Mucosa of stomach (tissue), 1 donor: ENCODE measurements at regions not wholly inside any gene's neighbourhood (a gene's known extent, or its start where the extent isn't known, plus 50 kb on each side); places are given as distances from the start of the nearest gene placed in this dataset.

Source experiments
- H3K27me3 ChIP-seq: one replicate; pipeline ENCODE4 v1.7.0; 2013; ENCODE audit warnings: mild to moderate bottlenecking, low read length; ENCODE audit not compliant: control insufficient read depth, insufficient read depth
- H3K36me3 ChIP-seq: one replicate; pipeline ENCODE4 v1.7.0; 2013; ENCODE audit warnings: low read length; ENCODE audit not compliant: control insufficient read depth, insufficient read depth
- H3K4me1 ChIP-seq: one replicate; pipeline ENCODE4 v1.7.0; 2013; ENCODE audit warnings: mild to moderate bottlenecking, low read length; ENCODE audit not compliant: control insufficient read depth, insufficient read depth
- H3K4me3 ChIP-seq: one replicate; pipeline ENCODE4 v1.7.0; 2013; ENCODE audit warnings: low read length
- H3K9ac ChIP-seq: one replicate; pipeline ENCODE4 v1.7.0; 2013; ENCODE audit warnings: mild to moderate bottlenecking, low read length, moderate library complexity
- H3K9me3 ChIP-seq: one replicate; pipeline ENCODE4 v1.7.0; 2013; ENCODE audit warnings: mild to moderate bottlenecking, low read length, moderate library complexity; ENCODE audit not compliant: control insufficient read depth
- donor health status: Pancreatic carcinoma.

DNA sequence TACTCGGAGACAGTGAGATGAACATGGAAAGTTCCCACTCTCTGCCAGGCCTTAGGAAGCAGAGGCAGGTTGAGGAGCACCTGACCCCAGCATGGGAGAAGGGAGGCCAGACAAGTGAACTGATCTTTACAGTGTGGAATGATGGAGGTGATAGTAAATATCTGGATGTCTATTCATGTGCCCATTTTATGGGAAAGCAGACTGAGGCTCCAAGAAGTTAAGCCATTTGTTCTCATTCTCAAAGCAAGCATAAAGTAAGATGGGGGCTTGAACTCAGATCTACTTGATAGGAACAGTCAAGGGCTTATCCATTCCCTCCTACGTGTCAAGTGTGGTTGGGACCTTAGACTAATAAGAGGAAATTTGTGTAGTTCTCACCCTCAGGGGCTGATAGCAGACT, 461.5 kb downstream of the MN1 start:
- no peaks in the 10 kb centered on the region for H3K27me3 ChIP-seq
- no peak overlapping the region for H3K4me3 ChIP-seq
- H3K4me1 ChIP-seq: no peaks in the 10 kb centered on the region
- H3K9ac ChIP-seq: no peak overlapping the region
- H3K36me3 ChIP-seq: no peaks in the 10 kb centered on the region
- H3K9me3 ChIP-seq: no peaks in the 10 kb centered on the region

DNA sequence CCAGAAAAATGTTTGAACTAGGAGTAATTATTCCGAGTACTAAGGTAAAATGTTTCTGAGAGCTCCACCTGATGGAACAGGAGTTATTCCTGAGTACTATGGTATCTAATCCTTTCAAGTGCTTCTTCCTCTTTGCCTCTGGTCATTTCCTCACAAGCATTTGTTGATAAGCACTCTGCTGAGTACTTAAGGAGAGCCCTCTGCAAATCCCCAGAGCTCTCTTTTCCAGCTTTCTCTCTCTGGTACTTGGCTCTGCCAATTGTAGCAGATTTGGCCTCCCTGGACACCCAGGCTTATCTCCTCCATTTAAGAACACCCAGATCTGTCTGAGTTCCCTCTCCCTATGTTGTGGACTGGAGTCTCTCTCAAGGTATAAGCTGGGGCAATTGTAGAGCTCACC, 457.0 kb downstream of the MN1 start:
- no peak overlapping the region for H3K9ac ChIP-seq
- no peaks in the 10 kb centered on the region for H3K9me3 ChIP-seq
- H3K4me1 ChIP-seq: no peaks in the 10 kb centered on the region
- no peaks in the 10 kb centered on the region for H3K36me3 ChIP-seq
- H3K4me3 ChIP-seq: no peak overlapping the region
- H3K27me3 ChIP-seq: peaks cover 3% of the 10 kb centered on the region

DNA sequence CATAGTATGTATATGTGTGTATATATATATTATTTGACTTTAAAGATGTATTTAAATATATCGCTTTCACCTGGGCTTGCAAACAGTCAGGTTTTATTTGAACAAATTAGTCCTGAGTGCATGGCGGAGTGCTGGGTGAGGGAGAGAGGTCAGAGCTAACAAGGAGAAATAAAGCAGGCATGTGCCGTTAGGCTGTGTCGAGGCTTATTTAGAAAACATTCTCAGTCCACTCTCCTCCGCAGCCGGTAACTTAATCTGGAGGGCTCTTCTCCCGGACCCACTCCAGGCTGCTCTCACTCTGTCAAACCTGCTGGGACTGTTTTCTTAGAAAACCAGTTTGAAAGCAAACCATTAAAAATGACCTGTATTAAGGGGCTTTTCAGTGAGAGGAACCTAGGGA, 455.9 kb downstream of the MN1 start:
- peaks cover 3% of the 10 kb centered on the region for H3K27me3 ChIP-seq
- no peaks in the 10 kb centered on the region for H3K4me1 ChIP-seq
- no peaks in the 10 kb centered on the region for H3K9me3 ChIP-seq
- no peak overlapping the region for H3K9ac ChIP-seq
- no peaks in the 10 kb centered on the region for H3K36me3 ChIP-seq
- H3K4me3 ChIP-seq: no peak overlapping the region

DNA sequence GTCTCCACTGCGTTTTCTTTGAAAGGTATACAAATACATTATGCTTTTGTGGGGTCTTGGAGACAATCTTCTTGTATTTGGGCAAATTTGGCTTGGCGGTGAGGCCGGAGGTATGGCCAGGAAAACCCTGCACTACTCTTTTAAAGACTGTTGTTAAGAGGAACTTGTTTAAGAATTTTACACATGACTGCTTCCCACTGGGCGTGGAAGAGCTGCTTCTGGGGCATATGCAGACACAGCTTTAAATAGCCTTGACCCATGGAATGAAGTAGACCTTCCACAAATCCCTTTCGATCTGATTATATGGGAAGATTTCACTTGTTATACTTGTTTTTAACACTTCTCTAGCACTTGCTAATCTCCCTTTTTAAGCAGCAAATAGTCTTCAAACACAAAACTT, 453.6 kb downstream of the MN1 start:
- no peaks in the 10 kb centered on the region for H3K4me1 ChIP-seq

DNA sequence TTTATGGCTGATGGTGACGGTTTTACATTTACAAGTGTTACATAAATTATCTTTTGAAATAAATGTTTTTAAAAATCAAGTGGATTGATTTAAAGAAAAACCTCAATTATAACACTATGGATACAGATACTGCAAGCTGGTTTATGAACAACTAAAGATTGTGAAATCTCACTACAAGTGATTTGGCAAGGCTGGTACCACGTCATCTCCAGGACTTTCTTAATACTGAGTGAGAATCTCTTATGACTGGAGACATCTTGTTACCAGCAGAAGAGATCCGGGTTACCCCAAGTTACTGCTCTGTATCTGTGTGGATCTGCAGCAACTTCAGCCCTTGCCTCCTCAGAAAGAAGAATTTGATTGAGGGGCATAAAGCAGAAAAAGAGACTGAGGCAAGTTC, 452.9 kb downstream of the MN1 start:
- Histone ChIP-seq H3K36me3 (no peaks in the 10 kb centered on the region), H3K9ac (no peak overlapping the region), H3K4me3 (no peak overlapping the region), H3K9me3 (no peaks in the 10 kb centered on the region), H3K4me1 (no peaks in the 10 kb centered on the region), H3K27me3 (peaks cover 7% of the 10 kb centered on the region)

More for the DNA sequence above, 453.6 kb downstream of the MN1 start:
- no peaks in the 10 kb centered on the region for H3K36me3 ChIP-seq
- H3K9ac ChIP-seq: no peak overlapping the region
- H3K27me3 ChIP-seq: peaks cover 7% of the 10 kb centered on the region
- H3K4me3 ChIP-seq: no peak overlapping the region
- no peaks in the 10 kb centered on the region for H3K9me3 ChIP-seq

DNA sequence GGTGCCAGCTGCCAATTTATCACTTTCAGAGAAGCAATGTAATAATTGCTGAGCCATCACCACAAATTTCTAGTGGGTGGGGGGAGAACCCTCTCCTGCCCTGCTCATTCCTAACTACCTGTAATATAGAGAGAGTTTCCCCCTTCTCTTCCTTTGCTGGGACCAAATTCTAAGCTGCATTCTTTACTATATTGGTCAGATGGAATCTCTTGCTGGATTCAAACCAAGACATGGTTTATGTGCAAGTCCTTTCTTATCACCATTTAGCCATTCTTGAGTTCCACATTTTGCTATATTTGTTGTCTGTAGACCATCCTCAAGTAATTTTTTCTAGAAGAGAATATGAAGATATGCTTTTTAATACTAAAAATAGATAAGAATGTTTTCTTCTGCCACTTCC, 452.1 kb downstream of the MN1 start:
- H3K4me1 ChIP-seq: no peaks in the 10 kb centered on the region
- H3K36me3 ChIP-seq: no peaks in the 10 kb centered on the region
- H3K4me3 ChIP-seq: no peak overlapping the region
- no peaks in the 10 kb centered on the region for H3K9me3 ChIP-seq
- H3K27me3 ChIP-seq: peaks cover 7% of the 10 kb centered on the region
- no peak overlapping the region for H3K9ac ChIP-seq

DNA sequence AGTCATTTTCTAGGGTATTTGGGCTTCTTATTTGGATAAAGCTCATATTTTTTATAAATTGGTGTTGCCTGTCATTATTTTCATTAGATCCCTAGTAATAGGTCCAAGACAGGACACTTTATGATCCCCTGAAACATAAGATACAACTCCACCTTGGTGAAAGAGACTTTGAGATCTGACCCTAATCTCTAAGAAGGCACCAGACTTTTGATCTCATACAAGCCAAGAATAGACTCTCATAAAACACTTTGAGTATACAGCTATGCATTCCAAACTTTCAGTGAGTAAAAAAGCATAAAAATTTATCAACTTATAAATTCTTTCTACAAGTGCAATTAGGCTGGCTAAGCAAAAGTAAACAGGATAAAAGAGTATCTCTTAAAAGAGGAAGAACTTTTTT, 451.2 kb downstream of the MN1 start:
- no peaks in the 10 kb centered on the region for H3K9me3 ChIP-seq
- no peak overlapping the region for H3K9ac ChIP-seq
- no peaks in the 10 kb centered on the region for H3K36me3 ChIP-seq
- no peak overlapping the region for H3K4me3 ChIP-seq
- peaks cover 7% of the 10 kb centered on the region for H3K27me3 ChIP-seq
- H3K4me1 ChIP-seq: no peaks in the 10 kb centered on the region

DNA sequence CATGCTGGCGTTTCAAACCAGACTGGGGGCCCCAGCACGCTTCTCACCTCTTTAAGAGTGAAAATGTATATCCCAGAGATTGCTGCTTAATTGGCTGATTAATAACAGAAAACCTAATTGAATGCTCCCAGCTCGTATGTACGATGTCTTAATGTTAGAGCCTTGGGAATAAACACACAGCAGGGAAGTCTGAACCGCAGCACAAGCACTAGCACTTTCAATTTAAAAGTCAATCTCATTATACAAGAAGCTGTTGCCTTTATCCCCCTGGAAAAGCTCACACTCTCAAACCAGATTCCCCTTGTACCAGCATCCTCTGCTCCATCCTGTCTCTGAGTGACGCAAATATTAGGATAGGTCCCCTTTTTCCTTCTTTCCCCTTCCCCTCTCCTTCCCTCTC, 449.1 kb downstream of the MN1 start:
- H3K36me3 ChIP-seq: no peaks in the 10 kb centered on the region
- no peaks in the 10 kb centered on the region for H3K4me1 ChIP-seq
- H3K4me3 ChIP-seq: no peak overlapping the region
- H3K9ac ChIP-seq: no peak overlapping the region
- peaks cover 4% of the 10 kb centered on the region for H3K27me3 ChIP-seq
- no peaks in the 10 kb centered on the region for H3K9me3 ChIP-seq

DNA sequence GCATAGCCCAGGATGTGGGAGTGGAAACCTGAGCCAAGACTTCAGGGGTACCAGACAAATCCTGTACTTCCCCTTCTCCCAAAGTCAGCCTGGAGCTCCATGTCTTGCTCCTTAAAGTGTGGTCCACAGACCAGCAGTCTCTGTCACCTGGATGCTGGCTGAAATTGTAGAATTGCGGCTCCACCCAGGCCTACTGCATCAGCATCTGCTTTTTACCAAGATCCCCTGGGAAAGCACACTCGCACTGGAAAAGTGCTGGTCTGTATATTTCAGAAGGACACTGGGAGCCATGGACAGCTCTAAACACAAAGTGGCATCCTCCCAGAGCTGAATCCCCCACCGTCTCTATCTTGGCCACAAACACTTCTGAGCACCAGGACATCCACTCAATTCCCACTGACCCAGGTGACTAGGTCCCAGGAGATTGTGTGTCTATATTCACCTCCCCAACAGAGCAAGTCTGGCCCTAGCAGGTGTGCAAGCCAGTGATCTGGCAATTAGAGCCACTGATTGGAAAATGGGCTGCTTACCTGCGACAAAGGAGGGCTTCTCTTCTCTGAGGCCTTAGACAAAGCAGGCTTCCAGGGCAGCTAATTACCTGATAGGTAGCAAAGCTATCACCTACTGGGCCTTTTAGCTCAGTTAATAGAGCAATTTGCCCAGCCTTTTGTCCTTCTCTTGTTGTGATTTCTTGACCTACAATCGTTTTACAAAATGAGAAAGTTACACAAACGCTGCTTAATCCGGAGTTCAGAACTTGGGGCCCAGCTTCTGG, 443.3 kb downstream of the MN1 start:
- Histone ChIP-seq H3K9me3 (no peaks in the 10 kb centered on the region), H3K36me3 (no peaks in the 10 kb centered on the region), H3K9ac (no peak overlapping the region), H3K4me3 (no peak overlapping the region), H3K4me1 (no peaks in the 10 kb centered on the region), H3K27me3 (no peaks in the 10 kb centered on the region)

DNA sequence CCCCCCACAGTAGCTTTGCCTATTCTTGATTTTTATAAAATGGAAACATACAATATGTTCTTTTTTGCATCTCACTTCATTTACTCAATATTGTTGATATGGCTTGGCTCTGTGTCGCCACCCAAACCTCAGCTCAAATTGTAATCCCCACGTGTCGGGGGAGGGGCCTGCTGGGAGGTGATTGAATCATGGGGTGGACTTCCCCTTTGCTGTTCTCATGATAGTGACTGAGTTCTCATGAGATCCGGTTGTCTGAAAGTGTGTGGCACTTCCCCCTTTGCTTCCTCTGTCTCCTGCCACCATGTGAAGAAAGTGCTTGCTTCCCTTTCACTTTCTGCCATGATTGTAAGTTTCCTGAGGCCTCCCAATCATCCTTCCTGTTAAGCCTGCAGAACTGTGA, 431.3 kb downstream of the MN1 start:
- Histone ChIP-seq H3K27me3 (no peaks in the 10 kb centered on the region), H3K9me3 (no peaks in the 10 kb centered on the region), H3K4me1 (no peaks in the 10 kb centered on the region), H3K36me3 (no peaks in the 10 kb centered on the region), H3K4me3 (no peak overlapping the region), H3K9ac (no peak overlapping the region)

DNA sequence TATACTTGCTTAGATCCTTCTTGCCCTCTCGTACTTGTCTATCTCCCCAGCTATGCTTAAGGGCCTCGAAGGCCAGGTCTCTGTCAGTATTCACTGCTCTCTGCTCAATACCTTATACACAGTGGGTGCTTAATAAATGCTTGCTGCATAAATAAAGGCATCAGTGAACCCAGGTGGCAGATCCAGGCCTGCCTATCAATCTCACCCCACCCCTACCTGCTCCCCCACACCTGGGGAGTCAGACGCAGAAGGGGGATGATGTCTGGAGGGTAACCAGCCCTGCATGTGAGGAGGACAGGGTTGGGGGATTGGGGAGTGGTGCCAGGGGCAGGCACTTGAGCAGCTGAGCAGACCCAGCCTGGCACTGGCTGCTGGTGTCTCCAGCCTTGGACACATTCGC, 430.6 kb downstream of the MN1 start:
- Histone ChIP-seq H3K27me3 (no peaks in the 10 kb centered on the region), H3K9ac (no peak overlapping the region), H3K36me3 (no peaks in the 10 kb centered on the region), H3K9me3 (no peaks in the 10 kb centered on the region), H3K4me3 (no peak overlapping the region), H3K4me1 (no peaks in the 10 kb centered on the region)

DNA sequence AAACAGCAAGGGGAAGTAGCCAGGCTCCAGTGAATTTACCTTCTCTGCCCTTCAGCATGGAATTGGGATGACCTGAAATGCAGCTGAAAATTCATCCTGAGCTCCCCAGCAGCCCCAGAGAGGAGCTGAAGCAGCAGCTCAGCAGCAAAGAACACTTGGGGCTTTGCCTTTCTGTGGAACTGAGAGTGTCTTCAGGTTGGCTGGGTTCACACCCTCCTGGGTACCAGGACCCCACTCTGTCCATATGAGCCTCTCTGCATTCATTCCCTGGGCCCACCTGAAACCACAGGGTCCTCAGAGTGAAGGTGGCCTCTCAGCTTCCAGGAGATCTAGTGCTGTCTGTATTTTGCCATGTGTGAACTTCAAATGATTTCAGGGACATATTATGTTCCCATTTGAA, 429.2 kb downstream of the MN1 start:
- Histone ChIP-seq H3K27me3 (no peaks in the 10 kb centered on the region), H3K9ac (no peak overlapping the region), H3K4me3 (no peak overlapping the region), H3K4me1 (no peaks in the 10 kb centered on the region), H3K9me3 (no peaks in the 10 kb centered on the region), H3K36me3 (no peaks in the 10 kb centered on the region)
